ENCODE measurements at regions not wholly inside any gene's neighbourhood (a gene's known extent, or its start where the extent isn't known, plus 50 kb on each side); places are given as distances from the start of the nearest gene placed in this dataset.

DNA sequence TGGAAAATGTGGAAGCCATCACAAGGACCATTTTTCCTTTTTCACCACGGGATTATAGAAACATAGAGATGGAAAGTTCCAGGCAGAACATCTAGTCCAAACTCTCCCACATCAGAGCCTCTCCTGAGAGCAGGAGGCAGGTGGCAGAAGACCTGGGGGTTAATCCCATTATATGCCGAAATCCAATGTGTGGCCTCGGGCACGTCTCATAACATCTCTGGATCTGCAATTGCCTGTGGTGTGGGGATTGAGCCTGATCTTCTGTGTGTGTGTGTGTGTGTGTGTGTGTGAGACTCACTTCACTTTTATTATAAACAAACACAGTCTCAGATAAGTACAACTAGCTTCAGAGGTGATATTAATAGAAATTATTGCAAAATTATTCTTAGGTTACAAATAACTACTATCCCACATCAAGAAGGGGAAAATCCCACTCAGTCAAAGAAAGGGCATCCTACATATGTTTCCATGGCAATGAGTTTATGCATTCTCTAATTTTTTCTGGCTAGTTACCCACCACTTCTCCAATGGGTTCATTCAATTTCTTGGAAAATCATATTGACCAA is 199.1 kb downstream of the FOXL1 start:
- no peak for DNase-seq

GRCh38 chr16:86778108-86778745 is 199.9 kb downstream of the FOXL1 start:
- no peak for DNase-seq

- DNase-seq = no peak
Measured at GRCh38 chr16:86778978-86779377, 200.6 kb downstream of the FOXL1 start.

GRCh38 chr16:86781046-86781445 is 202.7 kb downstream of the FOXL1 start:
- no peak for DNase-seq

DNA sequence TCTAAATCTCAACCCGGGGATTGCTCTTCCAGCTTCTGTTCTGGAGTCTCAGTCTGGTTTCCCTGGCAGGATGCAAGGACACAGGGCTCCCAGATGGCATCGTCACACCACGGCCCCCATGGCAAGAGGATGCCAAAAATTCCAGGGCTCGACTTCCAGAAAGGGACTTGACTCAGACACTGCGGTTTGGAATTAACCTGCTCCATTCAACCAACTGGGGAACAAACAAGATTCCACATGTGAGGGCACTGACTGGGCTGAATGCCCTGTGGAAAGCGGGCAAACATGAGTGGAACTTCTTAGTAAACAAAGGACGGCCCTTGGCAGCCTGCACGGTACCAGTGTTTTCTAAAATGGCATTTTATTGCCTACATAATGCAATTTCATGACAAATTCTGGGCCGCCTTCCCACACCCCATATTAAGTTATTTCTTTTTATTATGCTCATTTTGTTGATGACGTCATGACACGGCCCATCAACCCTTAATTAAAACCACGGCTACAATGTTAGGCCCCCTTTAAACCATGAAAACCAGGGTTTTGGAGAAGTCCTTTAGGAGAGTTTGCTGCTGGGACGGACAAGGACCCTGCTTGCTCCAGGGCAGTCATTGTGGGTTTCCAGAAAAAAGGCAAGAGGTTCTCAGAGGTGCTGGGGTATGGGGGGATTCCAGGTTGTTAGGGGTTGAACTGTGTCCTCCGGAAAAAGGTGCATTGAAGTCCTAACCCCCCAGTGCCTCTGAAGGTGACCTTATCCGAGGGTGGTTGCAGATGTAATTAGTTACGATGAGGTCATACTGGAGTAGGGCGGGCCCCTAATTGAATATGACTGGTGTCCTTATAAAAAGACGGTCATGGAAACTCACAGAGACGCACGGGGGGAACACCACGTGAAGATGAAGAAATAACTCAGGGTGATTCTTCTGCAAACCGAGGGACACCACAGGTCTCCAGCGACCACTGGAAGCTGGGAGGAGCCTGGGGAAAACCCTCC is 205.6 kb downstream of the FOXL1 start:
- no peak for DNase-seq

GRCh38 chr16:86786338-86786737 is 208.0 kb downstream of the FOXL1 start:
- no peak for DNase-seq

- no peak for DNase-seq
Measured at GRCh38 chr16:86786994-86787393, 208.6 kb downstream of the FOXL1 start.

GRCh38 chr16:86787538-86787937 is 209.2 kb downstream of the FOXL1 start:
- DNase-seq = no peak

- DNase-seq = no peak
Measured at GRCh38 chr16:86789621-86790051, 211.3 kb downstream of the FOXL1 start.

GRCh38 chr16:86791287-86792035 is 213.1 kb downstream of the FOXL1 start:
- DNase-seq = no peak

- DNase-seq = no peak
Measured at GRCh38 chr16:86794216-86794864, 216.0 kb downstream of the FOXL1 start.

DNA sequence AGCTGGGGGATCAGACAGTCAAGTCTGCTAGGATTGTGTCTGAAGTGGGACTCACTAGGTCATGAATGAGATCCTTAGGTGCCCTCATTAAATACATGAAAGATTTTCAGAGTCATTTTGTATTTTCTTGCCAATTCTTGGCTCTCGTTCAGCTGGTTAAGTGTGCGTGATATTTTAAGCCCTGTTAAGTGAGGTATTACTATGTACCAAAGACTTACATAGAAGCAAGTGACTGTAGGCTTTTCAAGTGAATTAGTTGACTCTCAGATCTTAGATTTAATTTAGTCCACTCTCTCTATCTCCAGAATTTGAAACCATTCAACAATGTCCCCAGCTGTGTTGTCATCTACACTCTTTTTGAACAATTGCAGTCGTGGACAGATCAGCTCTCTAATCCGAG is 219.4 kb downstream of the FOXL1 start:
- DNase-seq = no peak

DNA sequence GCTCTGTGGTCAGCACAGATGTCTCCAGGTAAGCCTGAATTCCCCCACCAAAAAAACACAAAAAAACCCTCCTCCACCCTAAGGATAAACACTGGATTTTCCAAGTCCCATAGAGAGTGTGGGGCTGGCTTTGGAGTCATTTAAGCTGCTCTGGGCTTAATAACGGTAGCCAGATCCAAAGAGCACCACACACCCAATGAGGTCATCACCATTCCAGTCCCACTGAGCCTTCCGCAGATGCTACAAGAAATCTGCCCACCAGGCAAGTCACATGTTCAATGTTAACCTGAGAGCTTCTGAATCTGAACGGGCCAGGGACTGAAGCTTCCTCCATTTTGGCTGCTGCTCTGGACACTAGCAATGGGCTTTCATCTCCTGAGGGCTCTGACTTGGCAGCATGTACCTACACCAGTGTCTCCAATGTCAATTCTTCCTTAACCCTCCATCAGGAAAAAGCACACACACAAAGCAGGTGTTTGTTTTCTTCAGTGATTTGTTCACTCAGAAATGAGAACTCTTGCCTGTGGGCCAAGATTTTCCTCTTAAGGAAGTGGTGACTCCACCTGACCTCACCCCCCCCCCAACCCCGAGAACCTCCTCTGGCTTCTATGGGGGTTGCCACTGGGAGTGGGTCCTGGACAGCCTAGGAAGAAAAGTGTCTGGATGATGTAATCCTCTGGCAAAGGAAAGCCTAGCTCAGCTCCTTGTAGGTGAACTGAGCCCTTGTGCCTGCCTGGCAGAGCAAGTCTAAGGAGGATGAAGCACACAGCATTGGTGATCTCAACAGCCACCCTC is 220.1 kb downstream of the FOXL1 start:
- no peak for DNase-seq

DNA sequence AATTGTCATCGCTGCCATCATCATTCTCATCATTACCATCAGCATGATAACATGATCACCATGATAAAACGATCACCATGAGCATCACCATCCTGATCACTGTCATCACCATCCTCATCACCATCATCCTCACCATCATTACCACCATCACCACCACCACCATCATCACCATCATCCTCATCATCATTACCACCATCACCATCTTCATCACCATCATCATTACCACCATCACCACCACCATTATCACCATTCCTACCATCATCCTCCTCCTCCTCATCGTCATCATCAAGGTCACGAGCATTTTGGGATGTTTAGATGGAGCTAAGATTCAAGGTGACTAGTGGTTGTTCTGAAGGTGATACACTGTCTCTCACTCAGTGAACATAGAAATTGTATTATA is 221.0 kb downstream of the FOXL1 start:
- no peak for DNase-seq

GRCh38 chr16:86800894-86801293 is 222.5 kb downstream of the FOXL1 start:
- DNase-seq = no peak

- DNase-seq = no peak
Measured at GRCh38 chr16:86802013-86802412, 223.7 kb downstream of the FOXL1 start.

DNA sequence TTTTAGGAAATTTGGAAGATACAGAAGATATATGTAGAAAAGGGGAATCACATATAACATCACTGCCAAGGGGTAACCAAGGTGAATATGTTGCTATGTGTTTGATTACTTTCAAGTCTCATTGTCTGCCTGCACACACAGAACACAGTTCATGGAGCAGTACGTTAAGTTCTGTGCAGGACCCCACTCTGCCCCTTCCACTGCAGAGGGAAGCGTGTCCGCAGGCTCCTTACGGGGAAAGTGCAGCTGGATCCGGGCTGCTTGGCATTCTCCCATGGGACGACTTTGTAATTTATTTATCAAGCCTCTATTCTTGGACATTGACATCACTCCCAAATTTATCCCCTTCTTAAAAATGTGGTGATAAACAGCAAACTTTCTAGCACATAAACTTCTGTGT is 226.8 kb downstream of the FOXL1 start:
- no peak for DNase-seq

GRCh38 chr16:86806181-86806837 is 228.0 kb downstream of the FOXL1 start:
- no peak for DNase-seq

DNA sequence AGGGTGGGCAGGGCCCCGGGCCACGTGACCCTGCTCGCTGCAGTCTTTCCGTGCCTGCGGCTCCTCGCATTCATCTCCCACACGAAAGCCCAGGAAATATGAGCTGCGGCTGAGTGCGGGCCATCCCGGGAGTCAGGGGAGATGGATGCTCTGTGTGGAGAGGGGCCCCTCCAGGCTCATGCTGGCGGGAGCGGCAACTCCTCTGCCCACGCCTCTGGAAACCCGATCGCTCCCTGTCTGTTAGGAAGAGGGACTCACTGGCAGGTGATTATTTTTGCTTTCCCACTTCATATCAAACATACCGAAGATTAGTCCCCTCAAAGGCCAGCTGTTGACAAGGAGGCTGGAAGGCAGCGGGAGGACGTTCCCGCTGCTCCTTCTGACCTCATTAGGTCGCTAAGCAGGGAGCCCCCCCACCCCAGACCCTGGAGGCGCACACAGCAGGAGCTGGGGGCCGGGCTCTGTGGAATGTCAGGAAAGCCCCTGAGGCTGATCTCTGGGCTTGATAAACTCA is 228.5 kb downstream of the FOXL1 start:
- DNase-seq = no peak

GRCh38 chr16:86808863-86809444 is 230.6 kb downstream of the FOXL1 start:
- DNase-seq = no peak
